ENCODE measurements at regions not wholly inside any gene's neighbourhood (a gene's known extent, or its start where the extent isn't known, plus 50 kb on each side); places are given as distances from the start of the nearest gene placed in this dataset.

DNA sequence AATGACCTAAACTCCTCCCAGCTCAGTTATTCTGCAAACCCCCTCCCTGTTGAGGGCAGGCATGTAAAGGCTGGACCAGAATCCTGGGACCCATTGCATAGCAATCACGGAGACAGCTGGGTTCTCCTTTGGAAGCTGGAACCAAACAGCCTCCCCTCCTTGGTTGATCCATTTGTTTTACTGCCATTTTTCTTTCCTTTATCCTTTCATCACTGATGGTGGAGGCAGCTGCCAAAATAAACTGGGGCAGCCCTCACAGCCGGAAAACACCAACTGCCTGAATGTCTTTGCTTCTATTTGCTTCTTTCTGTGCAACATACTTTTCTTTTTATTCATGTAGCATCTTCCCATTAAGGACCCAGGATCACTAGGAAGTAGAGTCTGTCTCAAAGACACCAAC lies 150.0 kb upstream of the SYT13 start:
- H3K4me3 ChIP-seq (ENCODE audit: low read depth in 1 of 3, low read length in 3 of 3) = no peak overlapping the region
- H3K4me1 ChIP-seq (ENCODE audit: control insufficient read depth in 4 of 4, insufficient read depth in 4 of 4, low read length in 3 of 4) = no peaks in the 10 kb centered on the region
- peaks cover 0 to 4% (median 0%) of the 10 kb centered on the region in 4 donors for H3K9me3 ChIP-seq (ENCODE audit: control insufficient read depth in 4 of 4, low read length in 3 of 4)
- H3K27ac ChIP-seq (ENCODE audit: low read depth in 1 of 2, low read length in 2 of 2) = no peak overlapping the region
- no peaks in the 10 kb centered on the region for H3K27me3 ChIP-seq (ENCODE audit: control insufficient read depth in 4 of 4, insufficient read depth in 4 of 4, low read length in 3 of 4)
- TF ChIP-seq RAD21 (IDR thresholded peaks at IDR 0.05) = no peak
- no peak for TF ChIP-seq TAF1 (conservative IDR thresholded peaks at IDR 0.05)
- TF ChIP-seq MAX (IDR thresholded peaks at IDR 0.05) = no peak
- TF ChIP-seq CTCF (IDR thresholded peaks at IDR 0.05; ENCODE audit: low read depth, low read length, missing input control) = no peak
- TF ChIP-seq, protein P1, sequence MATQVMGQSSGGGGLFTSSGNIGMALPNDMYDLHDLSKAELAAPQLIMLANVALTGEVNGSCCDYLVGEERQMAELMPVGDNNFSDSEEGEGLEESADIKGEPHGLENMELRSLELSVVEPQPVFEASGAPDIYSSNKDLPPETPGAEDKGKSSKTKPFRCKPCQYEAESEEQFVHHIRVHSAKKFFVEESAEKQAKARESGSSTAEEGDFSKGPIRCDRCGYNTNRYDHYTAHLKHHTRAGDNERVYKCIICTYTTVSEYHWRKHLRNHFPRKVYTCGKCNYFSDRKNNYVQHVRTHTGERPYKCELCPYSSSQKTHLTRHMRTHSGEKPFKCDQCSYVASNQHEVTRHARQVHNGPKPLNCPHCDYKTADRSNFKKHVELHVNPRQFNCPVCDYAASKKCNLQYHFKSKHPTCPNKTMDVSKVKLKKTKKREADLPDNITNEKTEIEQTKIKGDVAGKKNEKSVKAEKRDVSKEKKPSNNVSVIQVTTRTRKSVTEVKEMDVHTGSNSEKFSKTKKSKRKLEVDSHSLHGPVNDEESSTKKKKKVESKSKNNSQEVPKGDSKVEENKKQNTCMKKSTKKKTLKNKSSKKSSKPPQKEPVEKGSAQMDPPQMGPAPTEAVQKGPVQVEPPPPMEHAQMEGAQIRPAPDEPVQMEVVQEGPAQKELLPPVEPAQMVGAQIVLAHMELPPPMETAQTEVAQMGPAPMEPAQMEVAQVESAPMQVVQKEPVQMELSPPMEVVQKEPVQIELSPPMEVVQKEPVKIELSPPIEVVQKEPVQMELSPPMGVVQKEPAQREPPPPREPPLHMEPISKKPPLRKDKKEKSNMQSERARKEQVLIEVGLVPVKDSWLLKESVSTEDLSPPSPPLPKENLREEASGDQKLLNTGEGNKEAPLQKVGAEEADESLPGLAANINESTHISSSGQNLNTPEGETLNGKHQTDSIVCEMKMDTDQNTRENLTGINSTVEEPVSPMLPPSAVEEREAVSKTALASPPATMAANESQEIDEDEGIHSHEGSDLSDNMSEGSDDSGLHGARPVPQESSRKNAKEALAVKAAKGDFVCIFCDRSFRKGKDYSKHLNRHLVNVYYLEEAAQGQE (IDR thresholded peaks at IDR 0.05) = no peak
- TF ChIP-seq YY1 (IDR thresholded peaks at IDR 0.05) = no peak
- no peak for TF ChIP-seq HNF4G (IDR thresholded peaks at IDR 0.05)
- TF ChIP-seq EGR1 (IDR thresholded peaks at IDR 0.05; ENCODE audit: low read depth in 2 of 2) = no peak
- no peak for TF ChIP-seq FOXA2 (IDR thresholded peaks at IDR 0.05)
- no peak for TF ChIP-seq GABPA (IDR thresholded peaks at IDR 0.05 in 1 of 2, conservative IDR thresholded peaks at IDR 0.05 in 1 of 2)
- no peak for TF ChIP-seq ATF3 (IDR thresholded peaks at IDR 0.05)
- TF ChIP-seq FOXA1 (IDR thresholded peaks at IDR 0.05) = no peak
- TF ChIP-seq HNF4A (conservative IDR thresholded peaks at IDR 0.05) = no peak
- no peak for TF ChIP-seq SP1 (IDR thresholded peaks at IDR 0.05)
- no peak for TF ChIP-seq RXRA (IDR thresholded peaks at IDR 0.05)
- no peak for TF ChIP-seq NR2F2 (IDR thresholded peaks at IDR 0.05)
- no peak for TF ChIP-seq JUND (IDR thresholded peaks at IDR 0.05)
- no peak for TF ChIP-seq ZBTB33 (IDR thresholded peaks at IDR 0.05)
- H3K9ac ChIP-seq (ENCODE audit: low read depth in 1 of 2, low read length in 2 of 2) = no peak overlapping the region
- no peaks in the 10 kb centered on the region for H3K36me3 ChIP-seq (ENCODE audit: control insufficient read depth in 4 of 4, insufficient read depth in 3 of 4, low read depth in 1 of 4, low read length in 3 of 4)
- 59% methylated on average over 2 of the region's 2 CpGs for WGBS
- DNase-seq (ENCODE audit: low spot score) = no peak

Measured in liver (tissue), 8 donors.